GM12875 (cell line): ENCODE measurements at regions not wholly inside any gene's neighbourhood (a gene's known extent, or its start where the extent isn't known, plus 50 kb on each side); places are given as distances from the start of the nearest gene placed in this dataset.

Experiments used
- H3K4me3 ChIP-seq: one replicate; pipeline ENCODE4 v1.5.1; 2011; ENCODE audit warnings: low read depth, low read length, control low read depth
- CTCF ChIP-seq: IDR thresholded peaks from 2 replicates; pipeline ENCODE4 v1.5.1; 2011; ENCODE audit warnings: low read depth, mild to moderate bottlenecking, control low read depth, inconsistent platforms, low read length, moderate library complexity, borderline replicate concordance; ENCODE audit not compliant: insufficient read depth

- TF ChIP-seq CTCF = no peak
- no peak overlapping the region for H3K4me3 ChIP-seq
These were observed 111.1 kb upstream of the HABP2 start for GRCh38 chr10:113441686-113442270.

- no peak for TF ChIP-seq CTCF
- H3K4me3 ChIP-seq = no peak overlapping the region
These were observed 110.5 kb upstream of the HABP2 start for GRCh38 chr10:113442336-113442735.

- no peak overlapping the region for H3K4me3 ChIP-seq
- no peak for TF ChIP-seq CTCF
These were observed 109.5 kb upstream of the HABP2 start for GRCh38 chr10:113443141-113443925.

- no peak overlapping the region for H3K4me3 ChIP-seq
- no peak for TF ChIP-seq CTCF
These were observed 108.0 kb upstream of the HABP2 start for GRCh38 chr10:113444766-113445365.

- no peak overlapping the region for H3K4me3 ChIP-seq
- no peak for TF ChIP-seq CTCF
These were observed 107.1 kb upstream of the HABP2 start for GRCh38 chr10:113445736-113446135.

- TF ChIP-seq CTCF = no peak
These were observed 106.1 kb upstream of the HABP2 start for GRCh38 chr10:113446739-113447138.

More at GRCh38 chr10:113446739-113447138, 106.1 kb upstream of the HABP2 start:
- no peak overlapping the region for H3K4me3 ChIP-seq
